ENCODE measurements at regions not wholly inside any gene's neighbourhood (a gene's known extent, or its start where the extent isn't known, plus 50 kb on each side); places are given as distances from the start of the nearest gene placed in this dataset.

- H3K27me3 ChIP-seq (ENCODE audit: insufficient read depth, low read length): no peaks in the 10 kb centered on the region
- DNase-seq: no peak
- Mint-ChIP-seq H3K27me3 (no peaks in the 10 kb centered on the region), H3K4me1 (no peaks in the 10 kb centered on the region), H3K9me3 (peaks cover 11 to 32% (median 17%) of the 10 kb centered on the region in 8 donors), H3K27ac (no peak overlapping the region), H3K36me3 (no peaks in the 10 kb centered on the region), H3K4me3 (no peak overlapping the region)
- POLR2A ChIA-PET (ENCODE audit: partially characterized antibody): no interaction called here
- H3K36me3 ChIP-seq (ENCODE audit: insufficient read depth, low read length): no peaks in the 10 kb centered on the region
- no peak overlapping the region for H3K4me3 ChIP-seq (ENCODE audit: low read length in 2 of 2)
- CTCF ChIA-PET (ENCODE audit: partially characterized antibody): no interaction called here
- H3K27ac ChIP-seq (ENCODE audit: low read depth, low read length): no peak overlapping the region
- no peaks in the 10 kb centered on the region for H3K9me3 ChIP-seq (ENCODE audit: control insufficient read depth in 1 of 2, low read length in 2 of 2)
- no peaks in the 10 kb centered on the region for H3K4me1 ChIP-seq (ENCODE audit: insufficient read depth, low read length)
- intact Hi-C loops (cut with micrococcal nuclease): no loop called here
These were observed 308.4 kb upstream of the POM121L12 start for GRCh38 chr7:52726986-52727385.

GRCh38 chr7:52726493-52726892, 308.9 kb upstream of the POM121L12 start:
- Histone ChIP-seq H3K4me3 (ENCODE audit: low read length in 2 of 2) (no peak overlapping the region), H3K27me3 (ENCODE audit: insufficient read depth, low read length) (no peaks in the 10 kb centered on the region), H3K36me3 (ENCODE audit: insufficient read depth, low read length) (no peaks in the 10 kb centered on the region), H3K9me3 (ENCODE audit: control insufficient read depth in 1 of 2, low read length in 2 of 2) (no peaks in the 10 kb centered on the region), H3K4me1 (ENCODE audit: insufficient read depth, low read length) (no peaks in the 10 kb centered on the region), H3K27ac (ENCODE audit: low read depth, low read length) (no peak overlapping the region)
- DNase-seq: no peak
- H3K4me1 Mint-ChIP-seq: no peaks in the 10 kb centered on the region
- H3K9me3 Mint-ChIP-seq: peaks cover 6 to 28% (median 17%) of the 10 kb centered on the region in 8 donors
- no peak overlapping the region for H3K27ac Mint-ChIP-seq
- H3K4me3 Mint-ChIP-seq: no peak overlapping the region
- POLR2A ChIA-PET (ENCODE audit: partially characterized antibody): no interaction called here
- CTCF ChIA-PET (ENCODE audit: partially characterized antibody): no interaction called here
- H3K36me3 Mint-ChIP-seq: no peaks in the 10 kb centered on the region
- H3K27me3 Mint-ChIP-seq: no peaks in the 10 kb centered on the region
- intact Hi-C loops (cut with micrococcal nuclease): no loop called here

GRCh38 chr7:52723606-52724005, 311.8 kb upstream of the POM121L12 start:
- Mint-ChIP-seq H3K9me3 (peaks cover 2 to 23% (median 14%) of the 10 kb centered on the region in 8 donors), H3K4me3 (no peak overlapping the region), H3K27me3 (no peaks in the 10 kb centered on the region), H3K4me1 (no peaks in the 10 kb centered on the region), H3K36me3 (no peaks in the 10 kb centered on the region), H3K27ac (no peak overlapping the region)
- no peak for DNase-seq
- H3K4me3 ChIP-seq (ENCODE audit: low read length in 2 of 2): no peak overlapping the region
- H3K4me1 ChIP-seq (ENCODE audit: insufficient read depth, low read length): no peaks in the 10 kb centered on the region
- intact Hi-C loops (cut with micrococcal nuclease): no loop called here
- H3K27me3 ChIP-seq (ENCODE audit: insufficient read depth, low read length): no peaks in the 10 kb centered on the region
- ChIA-PET POLR2A (ENCODE audit: partially characterized antibody) (no interaction called here), CTCF (ENCODE audit: partially characterized antibody) (no interaction called here)
- H3K27ac ChIP-seq (ENCODE audit: low read depth, low read length): no peak overlapping the region
- H3K36me3 ChIP-seq (ENCODE audit: insufficient read depth, low read length): no peaks in the 10 kb centered on the region
- H3K9me3 ChIP-seq (ENCODE audit: control insufficient read depth in 1 of 2, low read length in 2 of 2): no peaks in the 10 kb centered on the region

GRCh38 chr7:52720856-52721255, 314.6 kb upstream of the POM121L12 start:
- Histone ChIP-seq H3K36me3 (ENCODE audit: insufficient read depth, low read length) (no peaks in the 10 kb centered on the region), H3K27ac (ENCODE audit: low read depth, low read length) (no peak overlapping the region), H3K27me3 (ENCODE audit: insufficient read depth, low read length) (no peaks in the 10 kb centered on the region), H3K9me3 (ENCODE audit: control insufficient read depth in 1 of 2, low read length in 2 of 2) (peaks cover 0 to 5% of the 10 kb centered on the region in 2 donors), H3K4me1 (ENCODE audit: insufficient read depth, low read length) (no peaks in the 10 kb centered on the region), H3K4me3 (ENCODE audit: low read length in 2 of 2) (no peak overlapping the region)
- Mint-ChIP-seq H3K4me3 (no peak overlapping the region), H3K4me1 (no peaks in the 10 kb centered on the region), H3K36me3 (no peaks in the 10 kb centered on the region), H3K9me3 (peaks cover 2 to 13% (median 9%) of the 10 kb centered on the region in 8 donors), H3K27ac (no peak overlapping the region), H3K27me3 (no peaks in the 10 kb centered on the region)
- intact Hi-C loops (cut with micrococcal nuclease): no loop called here
- ChIA-PET CTCF (ENCODE audit: partially characterized antibody) (no interaction called here), POLR2A (ENCODE audit: partially characterized antibody) (no interaction called here)
- DNase-seq: no peak

GRCh38 chr7:52719677-52720076, 315.8 kb upstream of the POM121L12 start:
- Histone ChIP-seq H3K27me3 (ENCODE audit: insufficient read depth, low read length) (no peaks in the 10 kb centered on the region), H3K36me3 (ENCODE audit: insufficient read depth, low read length) (no peaks in the 10 kb centered on the region), H3K4me1 (ENCODE audit: insufficient read depth, low read length) (no peaks in the 10 kb centered on the region), H3K4me3 (ENCODE audit: low read length in 2 of 2) (no peak overlapping the region), H3K9me3 (ENCODE audit: control insufficient read depth in 1 of 2, low read length in 2 of 2) (peaks cover 0 to 5% of the 10 kb centered on the region in 2 donors), H3K27ac (ENCODE audit: low read depth, low read length) (no peak overlapping the region)
- POLR2A ChIA-PET (ENCODE audit: partially characterized antibody): no interaction called here
- Mint-ChIP-seq H3K36me3 (no peaks in the 10 kb centered on the region), H3K4me3 (no peak overlapping the region), H3K4me1 (no peaks in the 10 kb centered on the region), H3K27me3 (no peaks in the 10 kb centered on the region), H3K9me3 (peaks cover 1 to 13% (median 9%) of the 10 kb centered on the region in 8 donors), H3K27ac (no peak overlapping the region)
- CTCF ChIA-PET (ENCODE audit: partially characterized antibody): no interaction called here
- intact Hi-C loops (cut with micrococcal nuclease): no loop called here
- no peak for DNase-seq

- ChIA-PET POLR2A (ENCODE audit: partially characterized antibody) (no interaction called here), CTCF (ENCODE audit: partially characterized antibody) (no interaction called here)
- H3K27ac Mint-ChIP-seq: no peak overlapping the region
- no peak overlapping the region for H3K27ac ChIP-seq (ENCODE audit: low read depth, low read length)
- no peaks in the 10 kb centered on the region for H3K36me3 Mint-ChIP-seq
- no peaks in the 10 kb centered on the region for H3K4me1 ChIP-seq (ENCODE audit: insufficient read depth, low read length)
- H3K4me1 Mint-ChIP-seq: no peaks in the 10 kb centered on the region
- no peaks in the 10 kb centered on the region for H3K27me3 ChIP-seq (ENCODE audit: insufficient read depth, low read length)
- no peaks in the 10 kb centered on the region for H3K36me3 ChIP-seq (ENCODE audit: insufficient read depth, low read length)
- H3K4me3 ChIP-seq (ENCODE audit: low read length in 2 of 2): no peak overlapping the region
- H3K9me3 ChIP-seq (ENCODE audit: control insufficient read depth in 1 of 2, low read length in 2 of 2): peaks cover 0 to 5% of the 10 kb centered on the region in 2 donors
- intact Hi-C loops (cut with micrococcal nuclease): no loop called here
- H3K27me3 Mint-ChIP-seq: no peaks in the 10 kb centered on the region
- peaks cover 2 to 30% (median 19%) of the 10 kb centered on the region in 8 donors for H3K9me3 Mint-ChIP-seq
- no peak for DNase-seq
- H3K4me3 Mint-ChIP-seq: no peak overlapping the region
These were observed 319.7 kb upstream of the POM121L12 start for GRCh38 chr7:52715701-52716100.

- Histone ChIP-seq H3K9me3 (ENCODE audit: control insufficient read depth in 1 of 2, low read length in 2 of 2) (peaks cover 0 to 5% of the 10 kb centered on the region in 2 donors), H3K27ac (ENCODE audit: low read depth, low read length) (no peak overlapping the region), H3K4me3 (ENCODE audit: low read length in 2 of 2) (no peak overlapping the region), H3K27me3 (ENCODE audit: insufficient read depth, low read length) (no peaks in the 10 kb centered on the region), H3K4me1 (ENCODE audit: insufficient read depth, low read length) (no peaks in the 10 kb centered on the region), H3K36me3 (ENCODE audit: insufficient read depth, low read length) (no peaks in the 10 kb centered on the region)
- CTCF ChIA-PET (ENCODE audit: partially characterized antibody): no interaction called here
- H3K4me1 Mint-ChIP-seq: no peaks in the 10 kb centered on the region
- intact Hi-C loops (cut with micrococcal nuclease): no loop called here
- POLR2A ChIA-PET (ENCODE audit: partially characterized antibody): no interaction called here
- no peak overlapping the region for H3K4me3 Mint-ChIP-seq
- no peaks in the 10 kb centered on the region for H3K27me3 Mint-ChIP-seq
- no peak overlapping the region for H3K27ac Mint-ChIP-seq
- no peak for DNase-seq
- no peaks in the 10 kb centered on the region for H3K36me3 Mint-ChIP-seq
- peaks cover 4 to 38% (median 20%) of the 10 kb centered on the region in 8 donors for H3K9me3 Mint-ChIP-seq
These were observed 322.5 kb upstream of the POM121L12 start for GRCh38 chr7:52712938-52713337.

- no peaks in the 10 kb centered on the region for H3K4me1 Mint-ChIP-seq
- no peaks in the 10 kb centered on the region for H3K9me3 ChIP-seq (ENCODE audit: control insufficient read depth in 1 of 2, low read length in 2 of 2)
- H3K27ac Mint-ChIP-seq: no peak overlapping the region
- H3K36me3 Mint-ChIP-seq: no peaks in the 10 kb centered on the region
- no peaks in the 10 kb centered on the region for H3K27me3 ChIP-seq (ENCODE audit: insufficient read depth, low read length)
- H3K27me3 Mint-ChIP-seq: no peaks in the 10 kb centered on the region
- no peak for DNase-seq
- H3K4me3 ChIP-seq (ENCODE audit: low read length in 2 of 2): no peak overlapping the region
- H3K4me3 Mint-ChIP-seq: no peak overlapping the region
- no peaks in the 10 kb centered on the region for H3K36me3 ChIP-seq (ENCODE audit: insufficient read depth, low read length)
- ChIA-PET CTCF (ENCODE audit: partially characterized antibody) (no interaction called here), POLR2A (ENCODE audit: partially characterized antibody) (no interaction called here)
- no peak overlapping the region for H3K27ac ChIP-seq (ENCODE audit: low read depth, low read length)
- peaks cover 4 to 38% (median 20%) of the 10 kb centered on the region in 8 donors for H3K9me3 Mint-ChIP-seq
- intact Hi-C loops (cut with micrococcal nuclease): no loop called here
- no peaks in the 10 kb centered on the region for H3K4me1 ChIP-seq (ENCODE audit: insufficient read depth, low read length)
These were observed 323.5 kb upstream of the POM121L12 start for GRCh38 chr7:52711951-52712350.

Measured in CD4-positive, alpha-beta memory T cell (primary cell).